ENCODE measurements at regions not wholly inside any gene's neighbourhood (a gene's known extent, or its start where the extent isn't known, plus 50 kb on each side); places are given as distances from the start of the nearest gene placed in this dataset.

DNA sequence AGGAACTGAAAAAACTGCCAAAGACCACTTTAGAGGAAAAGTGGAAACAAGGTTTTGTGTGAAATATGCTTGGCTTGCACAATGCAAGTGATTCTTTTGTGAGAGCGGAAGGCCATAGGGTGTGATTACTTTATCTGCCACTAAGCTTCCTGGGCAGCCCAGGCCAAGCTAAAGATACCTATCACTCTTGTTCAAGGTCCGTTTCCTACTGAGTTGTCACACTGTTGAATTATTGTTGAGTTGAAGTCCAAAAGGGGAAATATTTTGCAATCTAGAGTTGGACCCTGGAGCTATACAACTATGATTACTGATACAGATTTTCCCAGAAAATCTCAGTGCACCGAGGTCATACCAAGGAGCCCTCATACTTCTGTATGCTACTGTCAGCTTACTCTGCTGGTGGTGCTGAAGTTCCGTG lies 72.7 kb upstream of the CTAGE1 start:
- H3K79me2 ChIP-seq (ENCODE audit: insufficient read depth, low read length) = no peaks in the 10 kb centered on the region
- TF ChIP-seq, protein P1, sequence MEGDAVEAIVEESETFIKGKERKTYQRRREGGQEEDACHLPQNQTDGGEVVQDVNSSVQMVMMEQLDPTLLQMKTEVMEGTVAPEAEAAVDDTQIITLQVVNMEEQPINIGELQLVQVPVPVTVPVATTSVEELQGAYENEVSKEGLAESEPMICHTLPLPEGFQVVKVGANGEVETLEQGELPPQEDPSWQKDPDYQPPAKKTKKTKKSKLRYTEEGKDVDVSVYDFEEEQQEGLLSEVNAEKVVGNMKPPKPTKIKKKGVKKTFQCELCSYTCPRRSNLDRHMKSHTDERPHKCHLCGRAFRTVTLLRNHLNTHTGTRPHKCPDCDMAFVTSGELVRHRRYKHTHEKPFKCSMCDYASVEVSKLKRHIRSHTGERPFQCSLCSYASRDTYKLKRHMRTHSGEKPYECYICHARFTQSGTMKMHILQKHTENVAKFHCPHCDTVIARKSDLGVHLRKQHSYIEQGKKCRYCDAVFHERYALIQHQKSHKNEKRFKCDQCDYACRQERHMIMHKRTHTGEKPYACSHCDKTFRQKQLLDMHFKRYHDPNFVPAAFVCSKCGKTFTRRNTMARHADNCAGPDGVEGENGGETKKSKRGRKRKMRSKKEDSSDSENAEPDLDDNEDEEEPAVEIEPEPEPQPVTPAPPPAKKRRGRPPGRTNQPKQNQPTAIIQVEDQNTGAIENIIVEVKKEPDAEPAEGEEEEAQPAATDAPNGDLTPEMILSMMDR (IDR thresholded peaks at IDR 0.05; ENCODE audit: borderline replicate concordance, extremely low read depth, low read length, poor library complexity, severe bottlenecking) = no peak
- no peak for TF ChIP-seq EZH2 (IDR thresholded peaks at IDR 0.05; ENCODE audit: borderline replicate concordance, low read depth, low read length, severe bottlenecking)
- no peak overlapping the region for H2AFZ ChIP-seq (ENCODE audit: low read depth, low read length)
- no peak overlapping the region for H3K27ac ChIP-seq (ENCODE audit: low read length)
- no peak overlapping the region for H3K4me2 ChIP-seq (ENCODE audit: insufficient read depth, low read length)
- ATAC-seq (ENCODE audit: insufficient read depth, low read depth) (no peak), DNase-seq (no peak)
- H3K36me3 ChIP-seq (ENCODE audit: insufficient read depth, low read length) = no peaks in the 10 kb centered on the region
- peaks cover 7% of the 10 kb centered on the region for H3K27me3 ChIP-seq (ENCODE audit: insufficient read depth, low read length, poor library complexity)
- no peak overlapping the region for H3K9ac ChIP-seq (ENCODE audit: low read depth, low read length)
- H3K4me1 ChIP-seq (ENCODE audit: insufficient read depth, low read length) = no peaks in the 10 kb centered on the region
- H4K20me1 ChIP-seq (ENCODE audit: insufficient read depth, low read length) = no peaks in the 10 kb centered on the region
- no peaks in the 10 kb centered on the region for H3K9me3 ChIP-seq (ENCODE audit: insufficient read depth, low read length, severe bottlenecking)
- H3K4me3 ChIP-seq (ENCODE audit: low read depth in 1 of 2, low read length in 2 of 2) = no peak overlapping the region

DNA sequence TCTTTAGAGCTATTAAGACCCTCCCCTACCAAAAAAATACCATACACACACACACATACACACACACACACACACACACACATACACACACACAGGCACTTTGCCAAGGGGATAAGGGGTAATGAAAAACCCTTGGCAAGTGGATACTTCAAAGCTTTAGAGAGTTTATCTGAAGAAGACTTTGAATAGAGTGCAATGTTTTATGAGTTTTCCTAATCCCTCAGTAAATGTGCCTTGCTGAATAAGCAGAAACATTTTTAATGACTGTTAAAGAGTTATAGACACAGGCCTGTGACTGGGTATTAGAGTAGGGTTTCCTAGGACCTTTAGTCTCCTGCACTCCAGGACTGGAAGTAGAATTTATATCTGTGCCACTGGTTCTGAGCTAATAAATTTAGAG lies 75.5 kb upstream of the CTAGE1 start:
- DNase-seq (no peak), ATAC-seq (ENCODE audit: insufficient read depth, low read depth) (no peak)
- H3K27me3 ChIP-seq (ENCODE audit: insufficient read depth, low read length, poor library complexity) = no peaks in the 10 kb centered on the region
- no peak overlapping the region for H3K9ac ChIP-seq (ENCODE audit: low read depth, low read length)
- no peak overlapping the region for H3K27ac ChIP-seq (ENCODE audit: low read length)
- no peak overlapping the region for H3K4me3 ChIP-seq (ENCODE audit: low read depth in 1 of 2, low read length in 2 of 2)
- TF ChIP-seq EZH2 (IDR thresholded peaks at IDR 0.05; ENCODE audit: borderline replicate concordance, low read depth, low read length, severe bottlenecking) = no peak
- TF ChIP-seq, protein P1 (IDR thresholded peaks at IDR 0.05; ENCODE audit: borderline replicate concordance, extremely low read depth, low read length, poor library complexity, severe bottlenecking) = no peak
- H3K4me1 ChIP-seq (ENCODE audit: insufficient read depth, low read length) = no peaks in the 10 kb centered on the region
- no peaks in the 10 kb centered on the region for H3K79me2 ChIP-seq (ENCODE audit: insufficient read depth, low read length)
- H3K9me3 ChIP-seq (ENCODE audit: insufficient read depth, low read length, severe bottlenecking) = no peaks in the 10 kb centered on the region
- no peaks in the 10 kb centered on the region for H3K36me3 ChIP-seq (ENCODE audit: insufficient read depth, low read length)
- no peak overlapping the region for H2AFZ ChIP-seq (ENCODE audit: low read depth, low read length)
- no peaks in the 10 kb centered on the region for H4K20me1 ChIP-seq (ENCODE audit: insufficient read depth, low read length)
- H3K4me2 ChIP-seq (ENCODE audit: insufficient read depth, low read length) = no peak overlapping the region

DNA sequence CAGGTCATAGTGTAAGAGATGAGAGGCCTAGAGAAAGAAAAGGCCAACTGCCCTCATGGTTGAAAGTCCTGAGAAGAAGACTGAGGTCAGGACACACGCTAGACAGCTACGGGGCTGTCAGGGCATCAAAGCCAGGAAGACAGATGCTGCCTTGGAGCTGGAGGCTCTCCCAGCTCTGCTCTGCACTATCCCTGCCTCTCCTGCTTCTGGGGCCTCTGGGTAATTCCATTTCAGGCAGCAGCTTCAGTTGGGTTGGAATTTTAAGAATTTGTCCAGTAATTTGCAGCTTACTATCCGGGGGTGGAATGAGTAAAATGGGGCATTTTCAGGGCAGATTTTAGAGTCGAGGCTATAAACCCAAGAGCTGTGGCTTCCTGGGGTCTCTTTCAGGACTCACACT lies 76.2 kb upstream of the CTAGE1 start:
- H3K36me3 ChIP-seq (ENCODE audit: insufficient read depth, low read length) = no peaks in the 10 kb centered on the region
- H3K27me3 ChIP-seq (ENCODE audit: insufficient read depth, low read length, poor library complexity) = no peaks in the 10 kb centered on the region
- H3K79me2 ChIP-seq (ENCODE audit: insufficient read depth, low read length) = no peaks in the 10 kb centered on the region
- no peaks in the 10 kb centered on the region for H3K4me1 ChIP-seq (ENCODE audit: insufficient read depth, low read length)
- no peak for DNase-seq
- H3K4me3 ChIP-seq (ENCODE audit: low read depth in 1 of 2, low read length in 2 of 2) = no peak overlapping the region
- no peaks in the 10 kb centered on the region for H3K9me3 ChIP-seq (ENCODE audit: insufficient read depth, low read length, severe bottlenecking)
- no peak for ATAC-seq (ENCODE audit: insufficient read depth, low read depth)
- no peak overlapping the region for H3K4me2 ChIP-seq (ENCODE audit: insufficient read depth, low read length)
- H2AFZ ChIP-seq (ENCODE audit: low read depth, low read length) = no peak overlapping the region
- no peak overlapping the region for H3K27ac ChIP-seq (ENCODE audit: low read length)
- H3K9ac ChIP-seq (ENCODE audit: low read depth, low read length) = no peak overlapping the region
- H4K20me1 ChIP-seq (ENCODE audit: insufficient read depth, low read length) = no peaks in the 10 kb centered on the region
- TF ChIP-seq, protein P1 (IDR thresholded peaks at IDR 0.05; ENCODE audit: borderline replicate concordance, extremely low read depth, low read length, poor library complexity, severe bottlenecking) = no peak
- TF ChIP-seq EZH2 (IDR thresholded peaks at IDR 0.05; ENCODE audit: borderline replicate concordance, low read depth, low read length, severe bottlenecking) = no peak

DNA sequence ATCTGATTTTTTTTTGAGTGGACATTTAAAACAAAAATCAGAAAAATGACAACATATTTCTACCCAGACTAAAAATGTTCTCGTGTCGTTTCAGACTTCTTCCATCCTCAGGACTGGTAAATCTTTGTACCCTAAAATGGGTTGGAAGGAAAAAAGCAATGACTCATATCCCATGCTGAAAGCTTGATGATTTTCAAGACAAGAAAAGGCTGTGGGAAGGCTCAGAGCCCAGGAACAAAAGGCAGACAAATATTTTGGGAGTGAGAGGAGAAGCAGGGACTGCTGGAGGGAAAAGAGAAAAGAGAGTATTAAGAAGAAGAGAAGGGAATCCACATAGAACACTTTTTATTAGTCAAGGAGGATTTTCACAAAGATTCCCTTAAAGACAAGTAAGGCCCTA lies 77.1 kb upstream of the CTAGE1 start:
- no peak overlapping the region for H3K4me2 ChIP-seq (ENCODE audit: insufficient read depth, low read length)
- TF ChIP-seq, protein P1 (IDR thresholded peaks at IDR 0.05; ENCODE audit: borderline replicate concordance, extremely low read depth, low read length, poor library complexity, severe bottlenecking) = no peak
- TF ChIP-seq EZH2 (IDR thresholded peaks at IDR 0.05; ENCODE audit: borderline replicate concordance, low read depth, low read length, severe bottlenecking) = no peak

More for the DNA sequence above, 77.1 kb upstream of the CTAGE1 start:
- no peaks in the 10 kb centered on the region for H4K20me1 ChIP-seq (ENCODE audit: insufficient read depth, low read length)
- H3K4me1 ChIP-seq (ENCODE audit: insufficient read depth, low read length) = no peaks in the 10 kb centered on the region
- H3K27ac ChIP-seq (ENCODE audit: low read length) = no peak overlapping the region
- H3K9ac ChIP-seq (ENCODE audit: low read depth, low read length) = no peak overlapping the region
- H3K36me3 ChIP-seq (ENCODE audit: insufficient read depth, low read length) = no peaks in the 10 kb centered on the region
- H3K27me3 ChIP-seq (ENCODE audit: insufficient read depth, low read length, poor library complexity) = no peaks in the 10 kb centered on the region
- H2AFZ ChIP-seq (ENCODE audit: low read depth, low read length) = no peak overlapping the region
- DNase-seq (no peak), ATAC-seq (ENCODE audit: insufficient read depth, low read depth) (no peak)
- no peak overlapping the region for H3K4me3 ChIP-seq (ENCODE audit: low read depth in 1 of 2, low read length in 2 of 2)
- no peaks in the 10 kb centered on the region for H3K9me3 ChIP-seq (ENCODE audit: insufficient read depth, low read length, severe bottlenecking)
- H3K79me2 ChIP-seq (ENCODE audit: insufficient read depth, low read length) = no peaks in the 10 kb centered on the region

All from DND-41 (cell line).